ENCODE measurements at regions not wholly inside any gene's neighbourhood (a gene's known extent, or its start where the extent isn't known, plus 50 kb on each side); places are given as distances from the start of the nearest gene placed in this dataset.

DNA sequence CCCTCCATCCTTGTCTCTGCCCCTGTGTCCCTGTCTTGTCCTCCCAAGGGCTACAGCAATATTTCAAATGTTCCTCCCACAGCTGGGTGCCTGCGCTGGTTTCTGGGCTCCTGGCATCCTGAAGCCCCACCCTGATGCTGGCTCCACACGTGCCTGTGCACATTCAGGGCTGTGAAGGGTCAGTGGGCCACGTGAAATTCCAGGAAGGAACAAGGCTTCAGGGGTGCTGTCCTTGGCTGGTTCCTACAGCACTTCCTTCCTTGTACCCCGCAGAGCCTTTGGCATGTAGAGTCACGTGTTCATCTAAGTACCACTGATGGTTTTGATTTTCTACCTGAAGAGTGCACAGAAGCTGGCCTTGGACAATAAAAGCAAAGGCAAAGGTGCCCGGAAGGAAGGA lies 57.7 kb upstream of the NLK start:
- Histone ChIP-seq H3K27ac (ENCODE audit: low read depth in 1 of 2, low read length in 2 of 2) (no peak overlapping the region), H3K36me3 (ENCODE audit: insufficient read depth, low read length) (no peaks in the 10 kb centered on the region), H3K27me3 (ENCODE audit: control insufficient read depth in 1 of 2, insufficient read depth in 2 of 2, low read length in 2 of 2) (peaks cover 10 to 18% of the 10 kb centered on the region in 2 experiments), H3K4me3 (ENCODE audit: low read length) (no peak overlapping the region), H3K4me1 (ENCODE audit: insufficient read depth, low read length) (peaks cover 7% of the 10 kb centered on the region), H3K9me3 (ENCODE audit: control insufficient read depth in 1 of 2, insufficient read depth in 1 of 2, low read length in 2 of 2) (no peaks in the 10 kb centered on the region)
- intact Hi-C loops (cut with DNase I, micrococcal nuclease): no loop called here
- CTCF ChIA-PET: no interaction called here
- ATAC-seq (ENCODE audit: poor library complexity) (no peak), DNase-seq (no peak)
- peaks cover 7% of the 10 kb centered on the region for H3K4me1 Mint-ChIP-seq (ENCODE audit: low read depth)
- H3K9me3 Mint-ChIP-seq: no peaks in the 10 kb centered on the region
- TF ChIP-seq, protein P1, sequence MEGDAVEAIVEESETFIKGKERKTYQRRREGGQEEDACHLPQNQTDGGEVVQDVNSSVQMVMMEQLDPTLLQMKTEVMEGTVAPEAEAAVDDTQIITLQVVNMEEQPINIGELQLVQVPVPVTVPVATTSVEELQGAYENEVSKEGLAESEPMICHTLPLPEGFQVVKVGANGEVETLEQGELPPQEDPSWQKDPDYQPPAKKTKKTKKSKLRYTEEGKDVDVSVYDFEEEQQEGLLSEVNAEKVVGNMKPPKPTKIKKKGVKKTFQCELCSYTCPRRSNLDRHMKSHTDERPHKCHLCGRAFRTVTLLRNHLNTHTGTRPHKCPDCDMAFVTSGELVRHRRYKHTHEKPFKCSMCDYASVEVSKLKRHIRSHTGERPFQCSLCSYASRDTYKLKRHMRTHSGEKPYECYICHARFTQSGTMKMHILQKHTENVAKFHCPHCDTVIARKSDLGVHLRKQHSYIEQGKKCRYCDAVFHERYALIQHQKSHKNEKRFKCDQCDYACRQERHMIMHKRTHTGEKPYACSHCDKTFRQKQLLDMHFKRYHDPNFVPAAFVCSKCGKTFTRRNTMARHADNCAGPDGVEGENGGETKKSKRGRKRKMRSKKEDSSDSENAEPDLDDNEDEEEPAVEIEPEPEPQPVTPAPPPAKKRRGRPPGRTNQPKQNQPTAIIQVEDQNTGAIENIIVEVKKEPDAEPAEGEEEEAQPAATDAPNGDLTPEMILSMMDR (IDR thresholded peaks at IDR 0.05): no peak
- peaks cover 27% of the 10 kb centered on the region for H3K27me3 Mint-ChIP-seq
- POLR2A ChIA-PET: no interaction called here
- H3K27ac Mint-ChIP-seq: no peak overlapping the region
- H3K4me3 Mint-ChIP-seq: no peak overlapping the region
- H3K36me3 Mint-ChIP-seq (ENCODE audit: low read depth): no peaks in the 10 kb centered on the region

DNA sequence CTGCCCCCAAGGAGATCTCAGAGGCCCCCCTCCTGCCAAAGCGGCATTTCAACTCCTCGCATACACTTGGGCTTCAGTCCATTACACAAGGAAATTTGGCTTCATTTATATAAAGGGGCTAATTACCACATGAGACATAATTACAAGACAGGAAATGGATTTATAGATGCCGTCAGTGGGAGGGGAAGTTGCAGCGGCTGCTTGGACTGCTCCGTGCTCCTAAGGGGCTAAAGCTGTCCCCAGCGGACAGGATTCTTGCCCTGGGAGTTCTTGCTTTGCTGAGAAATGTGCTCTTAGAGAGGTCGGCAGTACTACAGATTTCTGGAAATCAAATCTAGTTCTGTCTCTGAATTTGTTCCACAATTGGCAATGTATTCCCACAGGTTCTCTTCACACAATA lies 57.2 kb upstream of the NLK start:
- Histone ChIP-seq H3K4me3 (ENCODE audit: low read length) (no peak overlapping the region), H3K9me3 (ENCODE audit: control insufficient read depth in 1 of 2, insufficient read depth in 1 of 2, low read length in 2 of 2) (no peaks in the 10 kb centered on the region), H3K4me1 (ENCODE audit: insufficient read depth, low read length) (peaks cover 7% of the 10 kb centered on the region), H3K27me3 (ENCODE audit: control insufficient read depth in 1 of 2, insufficient read depth in 2 of 2, low read length in 2 of 2) (peaks cover 10 to 18% of the 10 kb centered on the region in 2 experiments), H3K36me3 (ENCODE audit: insufficient read depth, low read length) (no peaks in the 10 kb centered on the region), H3K27ac (ENCODE audit: low read depth in 1 of 2, low read length in 2 of 2) (no peak overlapping the region)
- no peak overlapping the region for H3K4me3 Mint-ChIP-seq
- H3K27ac Mint-ChIP-seq: no peak overlapping the region
- POLR2A ChIA-PET: no interaction called here
- peaks cover 27% of the 10 kb centered on the region for H3K27me3 Mint-ChIP-seq
- no peaks in the 10 kb centered on the region for H3K36me3 Mint-ChIP-seq (ENCODE audit: low read depth)
- DNase-seq (no peak), ATAC-seq (ENCODE audit: poor library complexity) (no peak)
- H3K9me3 Mint-ChIP-seq: no peaks in the 10 kb centered on the region
- H3K4me1 Mint-ChIP-seq (ENCODE audit: low read depth): peaks cover 7% of the 10 kb centered on the region
- TF ChIP-seq, protein P1 (IDR thresholded peaks at IDR 0.05): no peak
- CTCF ChIA-PET: no interaction called here
- intact Hi-C loops (cut with DNase I, micrococcal nuclease): no loop called here

DNA sequence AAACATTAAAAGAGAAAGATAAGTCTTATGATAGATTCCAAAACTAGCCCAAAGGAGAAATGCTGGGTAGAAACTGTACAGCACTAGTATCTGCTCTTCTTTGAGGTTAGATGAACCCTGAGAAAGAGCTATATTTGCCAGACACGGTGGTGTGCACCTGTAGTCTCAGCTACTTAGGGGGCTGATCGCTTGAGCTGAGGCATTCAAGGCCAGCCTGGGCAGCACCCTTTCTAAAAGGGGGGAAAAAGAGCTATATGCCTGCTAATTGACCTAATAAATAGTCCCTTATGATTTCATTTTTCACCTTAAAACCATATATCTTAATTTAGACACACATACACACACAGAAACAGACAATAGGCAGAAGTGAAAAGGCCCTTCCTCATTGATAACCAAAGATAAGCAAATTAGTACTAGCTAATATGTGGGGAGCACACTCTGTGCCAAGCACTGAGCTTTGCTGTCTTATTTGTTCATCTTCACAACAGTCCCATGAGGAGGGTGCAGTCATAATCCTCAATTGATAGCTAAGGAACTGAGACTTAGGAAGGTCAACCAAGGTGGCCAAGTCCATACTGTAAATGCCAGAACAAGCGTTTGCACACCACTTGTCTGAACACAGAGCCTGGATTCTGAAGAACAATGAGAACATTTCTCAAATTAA lies 56.6 kb upstream of the NLK start:
- no peak for DNase-seq
- Mint-ChIP-seq H3K4me3 (no peak overlapping the region), H3K27me3 (peaks cover 31% of the 10 kb centered on the region), H3K4me1 (ENCODE audit: low read depth) (peaks cover 7% of the 10 kb centered on the region), H3K27ac (no peak overlapping the region), H3K9me3 (no peaks in the 10 kb centered on the region), H3K36me3 (ENCODE audit: low read depth) (no peaks in the 10 kb centered on the region)
- peaks cover 7% of the 10 kb centered on the region for H3K4me1 ChIP-seq (ENCODE audit: insufficient read depth, low read length)
- CTCF ChIA-PET: no interaction called here
- ATAC-seq (ENCODE audit: poor library complexity): no peak
- no peak overlapping the region for H3K27ac ChIP-seq (ENCODE audit: low read depth in 1 of 2, low read length in 2 of 2)
- intact Hi-C loops (cut with DNase I, micrococcal nuclease): no loop called here
- POLR2A ChIA-PET: no interaction called here
- no peaks in the 10 kb centered on the region for H3K9me3 ChIP-seq (ENCODE audit: control insufficient read depth in 1 of 2, insufficient read depth in 1 of 2, low read length in 2 of 2)
- H3K4me3 ChIP-seq (ENCODE audit: low read length): no peak overlapping the region
- H3K27me3 ChIP-seq (ENCODE audit: control insufficient read depth in 1 of 2, insufficient read depth in 2 of 2, low read length in 2 of 2): peaks cover 10 to 18% of the 10 kb centered on the region in 2 experiments
- TF ChIP-seq, protein P1 (IDR thresholded peaks at IDR 0.05): no peak
- H3K36me3 ChIP-seq (ENCODE audit: insufficient read depth, low read length): no peaks in the 10 kb centered on the region
